ENCODE measurements at regions not wholly inside any gene's neighbourhood (a gene's known extent, or its start where the extent isn't known, plus 50 kb on each side); places are given as distances from the start of the nearest gene placed in this dataset.
"Not testable (repeated sequence)": the region's sequence is repeated elsewhere in the genome, so short reads cannot be mapped to it uniquely, and the experiment has no call there.

GRCh38 chr1:850318-850717, 73.4 kb upstream of the SAMD11 start:
- DNase-seq = not testable (repeated sequence)

GRCh38 chr1:851398-851797, 72.3 kb upstream of the SAMD11 start:
- DNase-seq = not testable (repeated sequence)

- DNase-seq = not testable (repeated sequence)
Measured at GRCh38 chr1:851841-852240, 71.9 kb upstream of the SAMD11 start.

- DNase-seq = not testable (repeated sequence)
Measured at GRCh38 chr1:855202-855981, 68.3 kb upstream of the SAMD11 start.

GRCh38 chr1:856541-857057, 67.1 kb upstream of the SAMD11 start:
- not testable (repeated sequence) for DNase-seq

GRCh38 chr1:857926-858648, 65.6 kb upstream of the SAMD11 start:
- not testable (repeated sequence) for DNase-seq

GRCh38 chr1:858649-859041, 65.1 kb upstream of the SAMD11 start:
- DNase-seq = not testable (repeated sequence)

- not testable (repeated sequence) for DNase-seq
Measured at GRCh38 chr1:860941-861340, 62.8 kb upstream of the SAMD11 start.

GRCh38 chr1:861714-862113, 62.0 kb upstream of the SAMD11 start:
- no peak for DNase-seq

GRCh38 chr1:862601-863000, 61.1 kb upstream of the SAMD11 start:
- DNase-seq = not testable (repeated sequence)

- not testable (repeated sequence) for DNase-seq
Measured at GRCh38 chr1:865633-866032, 58.1 kb upstream of the SAMD11 start.

- DNase-seq = no peak
Measured at GRCh38 chr1:866095-866494, 57.6 kb upstream of the SAMD11 start.

- not testable (repeated sequence) for DNase-seq
Measured at GRCh38 chr1:866631-867299, 57.0 kb upstream of the SAMD11 start.

GRCh38 chr1:867550-867949, 56.2 kb upstream of the SAMD11 start:
- DNase-seq = not testable (repeated sequence)

GRCh38 chr1:869499-870244, 54.1 kb upstream of the SAMD11 start:
- DNase-seq = no peak

Data from GOT3 (cell line).